ENCODE measurements at regions not wholly inside any gene's neighbourhood (a gene's known extent, or its start where the extent isn't known, plus 50 kb on each side); places are given as distances from the start of the nearest gene placed in this dataset.

- Histone ChIP-seq H3K27me3 (ENCODE audit: insufficient read depth, low read length) (peaks cover 7% of the 10 kb centered on the region), H3K9ac (ENCODE audit: low read length) (no peak overlapping the region), H3K27ac (ENCODE audit: low read depth, low read length) (no peak overlapping the region), H3K4me2 (ENCODE audit: low read length) (no peak overlapping the region), H3K79me2 (ENCODE audit: insufficient read depth, low read length) (no peaks in the 10 kb centered on the region), H4K20me1 (ENCODE audit: insufficient read depth, low read length) (no peaks in the 10 kb centered on the region), H3K36me3 (ENCODE audit: insufficient read depth, low read length) (no peaks in the 10 kb centered on the region), H3K4me1 (ENCODE audit: insufficient read depth, low read length) (no peaks in the 10 kb centered on the region), H3K4me3 (ENCODE audit: insufficient read depth, low read depth, low read length) (no peak overlapping the region), H2AFZ (ENCODE audit: low read depth, low read length) (no peak overlapping the region), H3K9me3 (ENCODE audit: insufficient read depth, low read depth, low read length) (no peaks in the 10 kb centered on the region)
- Mint-ChIP-seq H3K4me3 (ENCODE audit: unreplicated experiment) (no peak overlapping the region), H3K27ac (ENCODE audit: unreplicated experiment) (no peak overlapping the region), H3K36me3 (ENCODE audit: low read depth, unreplicated experiment) (peaks cover 7% of the 10 kb centered on the region), H3K27me3 (ENCODE audit: low read depth, unreplicated experiment) (peaks cover 47% of the 10 kb centered on the region), H3K9me3 (ENCODE audit: unreplicated experiment) (peaks cover 5% of the 10 kb centered on the region), H3K4me1 (ENCODE audit: low read depth, unreplicated experiment) (no peaks in the 10 kb centered on the region)
- TF ChIP-seq EZH2 (IDR thresholded peaks at IDR 0.05; ENCODE audit: insufficient read depth, low read length) (no peak), CTCF (IDR thresholded peaks at IDR 0.05; ENCODE audit: insufficient read depth, low read depth, low read length) (no peak)
- DNase-seq (ENCODE audit: low read depth) (no peak), FAIRE-seq (no peak)
Measured at GRCh38 chr12:132439333-132439904, 50.5 kb upstream of the FBRSL1 start.

- H3K79me2 ChIP-seq (ENCODE audit: insufficient read depth, low read length), result no peaks in the 10 kb centered on the region
- H3K27me3 Mint-ChIP-seq (ENCODE audit: low read depth, unreplicated experiment), result peaks cover 50% of the 10 kb centered on the region
- FAIRE-seq, result no peak
- H3K4me1 Mint-ChIP-seq (ENCODE audit: low read depth, unreplicated experiment), result no peaks in the 10 kb centered on the region
- no peak overlapping the region for H3K4me3 ChIP-seq (ENCODE audit: insufficient read depth, low read depth, low read length)
- H3K4me2 ChIP-seq (ENCODE audit: low read length), result no peak overlapping the region
- H3K9ac ChIP-seq (ENCODE audit: low read length), result no peak overlapping the region
- H3K27me3 ChIP-seq (ENCODE audit: insufficient read depth, low read length), result peaks cover 7% of the 10 kb centered on the region
- no peaks in the 10 kb centered on the region for H4K20me1 ChIP-seq (ENCODE audit: insufficient read depth, low read length)
- H3K4me3 Mint-ChIP-seq (ENCODE audit: unreplicated experiment), result no peak overlapping the region
- H3K36me3 Mint-ChIP-seq (ENCODE audit: low read depth, unreplicated experiment), result peaks cover 7% of the 10 kb centered on the region
- no peak overlapping the region for H3K27ac ChIP-seq (ENCODE audit: low read depth, low read length)
- no peaks in the 10 kb centered on the region for H3K9me3 ChIP-seq (ENCODE audit: insufficient read depth, low read depth, low read length)
- H3K4me1 ChIP-seq (ENCODE audit: insufficient read depth, low read length), result no peaks in the 10 kb centered on the region
- no peak for TF ChIP-seq CTCF (IDR thresholded peaks at IDR 0.05; ENCODE audit: insufficient read depth, low read depth, low read length)
- no peak for TF ChIP-seq EZH2 (IDR thresholded peaks at IDR 0.05; ENCODE audit: insufficient read depth, low read length)
- H3K27ac Mint-ChIP-seq (ENCODE audit: unreplicated experiment), result no peak overlapping the region
- DNase-seq (ENCODE audit: low read depth), result no peak
- peaks cover 5% of the 10 kb centered on the region for H3K9me3 Mint-ChIP-seq (ENCODE audit: unreplicated experiment)
- no peak overlapping the region for H2AFZ ChIP-seq (ENCODE audit: low read depth, low read length)
- H3K36me3 ChIP-seq (ENCODE audit: insufficient read depth, low read length), result no peaks in the 10 kb centered on the region
Measured at GRCh38 chr12:132438726-132439125, 51.2 kb upstream of the FBRSL1 start.

GRCh38 chr12:132437943-132438700 is 51.8 kb upstream of the FBRSL1 start:
- Histone ChIP-seq H4K20me1 (ENCODE audit: insufficient read depth, low read length) (no peaks in the 10 kb centered on the region), H2AFZ (ENCODE audit: low read depth, low read length) (no peak overlapping the region), H3K9ac (ENCODE audit: low read length) (no peak overlapping the region), H3K27me3 (ENCODE audit: insufficient read depth, low read length) (peaks cover 10% of the 10 kb centered on the region), H3K79me2 (ENCODE audit: insufficient read depth, low read length) (no peaks in the 10 kb centered on the region), H3K4me3 (ENCODE audit: insufficient read depth, low read depth, low read length) (no peak overlapping the region), H3K36me3 (ENCODE audit: insufficient read depth, low read length) (no peaks in the 10 kb centered on the region), H3K4me1 (ENCODE audit: insufficient read depth, low read length) (no peaks in the 10 kb centered on the region), H3K27ac (ENCODE audit: low read depth, low read length) (no peak overlapping the region), H3K4me2 (ENCODE audit: low read length) (no peak overlapping the region), H3K9me3 (ENCODE audit: insufficient read depth, low read depth, low read length) (no peaks in the 10 kb centered on the region)
- DNase-seq (ENCODE audit: low read depth) (no peak), FAIRE-seq (no peak)
- no peak for TF ChIP-seq CTCF (IDR thresholded peaks at IDR 0.05; ENCODE audit: insufficient read depth, low read depth, low read length)
- no peak overlapping the region for H3K4me3 Mint-ChIP-seq (ENCODE audit: unreplicated experiment)
- peaks cover 47% of the 10 kb centered on the region for H3K27me3 Mint-ChIP-seq (ENCODE audit: low read depth, unreplicated experiment)
- H3K27ac Mint-ChIP-seq (ENCODE audit: unreplicated experiment), result no peak overlapping the region
- H3K9me3 Mint-ChIP-seq (ENCODE audit: unreplicated experiment), result peaks cover 5% of the 10 kb centered on the region
- no peaks in the 10 kb centered on the region for H3K4me1 Mint-ChIP-seq (ENCODE audit: low read depth, unreplicated experiment)
- H3K36me3 Mint-ChIP-seq (ENCODE audit: low read depth, unreplicated experiment), result peaks cover 7% of the 10 kb centered on the region

All from astrocyte (in vitro differentiated cells and primary cell).